Smooth muscle cell (in vitro differentiated cells): ENCODE measurements at regions not wholly inside any gene's neighbourhood (a gene's known extent, or its start where the extent isn't known, plus 50 kb on each side); places are given as distances from the start of the nearest gene placed in this dataset.

Source experiments
- DNase-seq: peaks from one replicate; lab custom pipeline; 2025; ENCODE audit not compliant: unreplicated experiment; lab: John Stamatoyannopoulos, UW
- H2AFZ ChIP-seq: fragments of 200-600 bp; sonication (generic); 2 replicates; pipeline ENCODE4 v1.6.0; 2016; ENCODE audit warnings: antibody characterized with exemption, low read depth, mild to moderate bottlenecking
- H3F3A ChIP-seq: fragments of 200-600 bp; sonication (generic); 2 replicates; pipeline ENCODE4 v1.6.0; 2017; ENCODE audit warnings: antibody characterized with exemption, low read depth
- H3K27ac ChIP-seq: fragments of 200-600 bp; sonication (generic); 2 replicates; pipeline ENCODE4 v1.5.1; 2016; ENCODE audit warnings: low read depth, mild to moderate bottlenecking
- H3K27me3 ChIP-seq: fragments of 200-600 bp; sonication (generic); 2 replicates; pipeline ENCODE4 v1.6.1; 2016; ENCODE audit warnings: low read depth, mild to moderate bottlenecking
- H3K36me3 ChIP-seq: fragments of 200-600 bp; sonication (generic); 2 replicates; pipeline ENCODE4 v1.5.1; 2016; ENCODE audit warnings: low read depth
- H3K4me1 ChIP-seq: fragments of 200-600 bp; sonication (generic); 2 replicates; pipeline ENCODE4 v1.5.1; 2016; ENCODE audit warnings: low read depth
- H3K4me2 ChIP-seq: fragments of 200-600 bp; sonication (generic); 2 replicates; pipeline ENCODE4 v1.6.0; 2016; ENCODE audit warnings: mild to moderate bottlenecking
- H3K4me3 ChIP-seq: fragments of 200-600 bp; sonication (generic); 2 replicates; pipeline ENCODE4 v1.5.1; 2016; ENCODE audit warnings: mild to moderate bottlenecking
- H3K79me2 ChIP-seq: fragments of 200-600 bp; sonication (generic); 2 replicates; pipeline ENCODE4 v1.6.0; 2016; ENCODE audit warnings: low read depth, mild to moderate bottlenecking
- H3K9ac ChIP-seq: fragments of 200-600 bp; sonication (generic); 2 replicates; pipeline ENCODE4 v1.6.0; 2016; ENCODE audit warnings: low read depth
- H3K9me3 ChIP-seq: fragments of 200-600 bp; sonication (generic); replicated peaks from 2 replicates; pipeline ENCODE4 v1.5.1; 2016; ENCODE audit warnings: low read depth
- H4K20me1 ChIP-seq: fragments of 200-600 bp; sonication (generic); 2 replicates; pipeline ENCODE4 v1.6.0; 2016; ENCODE audit warnings: low read depth
- WGBS: methylation state at CpG from one replicate; pipeline ENCODE4 v1.1.7; 2016; ENCODE audit warnings: low lambda C conversion rate; 5-methylcytosine and 5-hydroxymethylcytosine counted together
- TF ChIP-seq, protein P1 (sequence below): fragments of 200-600 bp; sonication (generic); IDR thresholded peaks from 2 replicates; pipeline ENCODE4 v1.5.1; 2017; ENCODE audit warnings: borderline replicate concordance, mild to moderate bottlenecking, antibody characterized with exemption; ENCODE audit not compliant: insufficient read depth, poor library complexity, severe bottlenecking

GRCh38 chr20:59453759-59454560 is 150.4 kb upstream of the PHACTR3 start:
- WGBS, result 90% methylated on average over 15 of the region's 15 CpGs
- H4K20me1 ChIP-seq, result no peaks in the 10 kb centered on the region

GRCh38 chr20:59455402-59456341 is 148.7 kb upstream of the PHACTR3 start:
- Histone ChIP-seq H3K9me3 (no peaks in the 10 kb centered on the region), H3K4me3 (no peak overlapping the region), H3K27me3 (peaks cover 13% of the 10 kb centered on the region), H3K79me2 (no peaks in the 10 kb centered on the region), H3K36me3 (no peaks in the 10 kb centered on the region), H3F3A (no peaks in the 10 kb centered on the region), H3K4me2 (no peak overlapping the region), H3K4me1 (peaks cover 10% of the 10 kb centered on the region), H3K9ac (no peak overlapping the region), H2AFZ (peak overlapping the region; percentile 61), H4K20me1 (no peaks in the 10 kb centered on the region), H3K27ac (no peak overlapping the region)
- no peak for DNase-seq
- 52% methylated on average over 8 of the region's 8 CpGs for WGBS
- TF ChIP-seq, protein P1, sequence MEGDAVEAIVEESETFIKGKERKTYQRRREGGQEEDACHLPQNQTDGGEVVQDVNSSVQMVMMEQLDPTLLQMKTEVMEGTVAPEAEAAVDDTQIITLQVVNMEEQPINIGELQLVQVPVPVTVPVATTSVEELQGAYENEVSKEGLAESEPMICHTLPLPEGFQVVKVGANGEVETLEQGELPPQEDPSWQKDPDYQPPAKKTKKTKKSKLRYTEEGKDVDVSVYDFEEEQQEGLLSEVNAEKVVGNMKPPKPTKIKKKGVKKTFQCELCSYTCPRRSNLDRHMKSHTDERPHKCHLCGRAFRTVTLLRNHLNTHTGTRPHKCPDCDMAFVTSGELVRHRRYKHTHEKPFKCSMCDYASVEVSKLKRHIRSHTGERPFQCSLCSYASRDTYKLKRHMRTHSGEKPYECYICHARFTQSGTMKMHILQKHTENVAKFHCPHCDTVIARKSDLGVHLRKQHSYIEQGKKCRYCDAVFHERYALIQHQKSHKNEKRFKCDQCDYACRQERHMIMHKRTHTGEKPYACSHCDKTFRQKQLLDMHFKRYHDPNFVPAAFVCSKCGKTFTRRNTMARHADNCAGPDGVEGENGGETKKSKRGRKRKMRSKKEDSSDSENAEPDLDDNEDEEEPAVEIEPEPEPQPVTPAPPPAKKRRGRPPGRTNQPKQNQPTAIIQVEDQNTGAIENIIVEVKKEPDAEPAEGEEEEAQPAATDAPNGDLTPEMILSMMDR, result peak; percentile 71

More at GRCh38 chr20:59453759-59454560, 150.4 kb upstream of the PHACTR3 start:
- Histone ChIP-seq H3K9me3 (no peaks in the 10 kb centered on the region), H3K9ac (no peak overlapping the region), H3K4me3 (no peak overlapping the region), H3F3A (no peaks in the 10 kb centered on the region), H3K4me2 (no peak overlapping the region), H3K36me3 (no peaks in the 10 kb centered on the region), H2AFZ (no peak overlapping the region), H3K27me3 (peaks cover 15% of the 10 kb centered on the region), H3K4me1 (peaks cover 10% of the 10 kb centered on the region), H3K27ac (no peak overlapping the region), H3K79me2 (no peaks in the 10 kb centered on the region)
- TF ChIP-seq, protein P1, result no peak
- no peak for DNase-seq

DNA sequence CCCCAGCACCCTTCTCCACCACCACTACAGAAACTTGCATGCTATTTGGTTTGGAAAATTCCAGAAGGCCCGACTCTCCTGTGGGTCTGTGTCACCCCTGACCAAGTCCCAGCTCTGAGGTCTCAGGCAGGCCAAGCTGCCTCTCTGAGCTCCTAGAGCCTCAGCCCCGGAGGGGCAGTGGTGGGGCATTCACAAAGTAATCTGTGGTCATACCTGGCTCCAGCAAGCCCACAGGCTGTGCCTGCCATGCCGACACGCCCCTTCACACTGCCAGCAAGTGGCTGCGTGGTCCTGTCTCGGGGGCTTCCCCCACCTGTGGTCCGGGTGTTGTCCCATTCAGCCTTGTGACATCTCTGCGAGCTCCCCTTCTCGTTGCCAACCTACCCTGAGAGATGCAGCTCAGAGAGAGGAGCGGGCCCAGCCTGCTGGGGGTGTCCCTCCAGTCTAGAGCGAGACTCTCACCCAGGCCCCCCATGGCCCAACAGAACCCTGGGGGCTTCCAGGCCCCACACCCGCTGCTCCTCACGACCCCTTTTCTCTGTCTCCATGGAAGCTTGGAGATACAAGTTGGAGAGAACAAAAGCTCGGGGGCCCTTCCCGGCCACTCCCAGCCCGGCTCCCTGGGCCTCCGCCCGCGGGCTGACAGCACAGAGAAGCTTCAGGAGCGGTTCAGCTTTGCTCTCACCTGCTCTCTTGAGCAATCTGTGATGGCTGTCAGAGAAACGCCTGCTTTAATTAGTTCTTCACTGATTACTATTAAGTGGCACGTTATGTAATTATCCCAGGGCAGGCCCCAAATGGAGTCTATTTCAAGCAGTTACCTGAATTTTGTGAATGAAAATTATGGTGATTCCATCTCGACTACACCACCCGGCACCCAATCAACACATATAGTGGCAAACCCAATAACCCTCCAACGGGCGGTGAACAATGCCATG is 147.7 kb upstream of the PHACTR3 start:
- no peak overlapping the region for H3K27ac ChIP-seq
- no peak overlapping the region for H3K4me2 ChIP-seq
- no peaks in the 10 kb centered on the region for H3F3A ChIP-seq
- no peaks in the 10 kb centered on the region for H3K9me3 ChIP-seq
- no peaks in the 10 kb centered on the region for H4K20me1 ChIP-seq
- H3K4me3 ChIP-seq, result no peak overlapping the region
- H3K79me2 ChIP-seq, result no peaks in the 10 kb centered on the region
- 88% methylated on average over 26 of the region's 26 CpGs for WGBS
- TF ChIP-seq, protein P1, result no peak
- H3K4me1 ChIP-seq, result peaks cover 10% of the 10 kb centered on the region
- no peaks in the 10 kb centered on the region for H3K36me3 ChIP-seq
- DNase-seq, result no peak
- H3K27me3 ChIP-seq, result peaks cover 6% of the 10 kb centered on the region
- H2AFZ ChIP-seq, result no peak overlapping the region
- no peak overlapping the region for H3K9ac ChIP-seq
